Fibroblast of lung (primary cell): ENCODE measurements at regions not wholly inside any gene's neighbourhood (a gene's known extent, or its start where the extent isn't known, plus 50 kb on each side); places are given as distances from the start of the nearest gene placed in this dataset.

ENCODE experiments used
- CTCF ChIP-seq, 2 donors: IDR thresholded peaks in 1 of 2; conservative IDR thresholded peaks in 1 of 2; 1 replicate in 1 of 2; 2 replicates in 1 of 2; pipeline ENCODE4 v1.5.1; 2011 to 2012; ENCODE audit warnings: low read length in 2 of 2, control low read depth in 1 of 2, inconsistent platforms in 1 of 2, low read depth in 1 of 2, mild to moderate bottlenecking in 1 of 2
- EZH2 ChIP-seq: IDR thresholded peaks from 2 replicates; pipeline ENCODE4 v1.5.1; 2012; ENCODE audit warnings: low read length, control low read depth, mild to moderate bottlenecking; ENCODE audit errors: missing control alignments

DNA sequence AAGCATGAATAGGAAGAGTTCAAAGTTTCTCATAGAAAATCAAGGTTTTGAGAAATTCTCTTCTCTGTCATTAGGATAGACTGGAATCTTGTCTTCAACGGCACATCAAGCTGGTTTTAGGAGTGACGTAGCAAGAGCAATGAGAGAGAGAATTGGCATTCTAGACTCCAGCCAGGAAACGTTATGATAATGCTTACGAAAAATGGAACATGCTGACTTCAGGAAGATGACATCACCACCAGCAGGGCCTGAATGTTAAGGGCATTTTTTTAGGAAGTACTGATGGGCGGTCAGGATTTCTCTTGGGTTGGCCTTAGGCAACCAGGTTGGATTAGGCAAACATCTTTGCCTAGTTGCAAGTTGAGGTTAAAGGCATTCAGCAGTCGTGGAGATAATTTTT is 213.2 kb upstream of the CTBP2 start:
- TF ChIP-seq CTCF (conservative IDR thresholded peaks at IDR 0.05 in 1 of 2, IDR thresholded peaks at IDR 0.05 in 1 of 2; ENCODE audit: low read depth in 1 of 2, low read length in 2 of 2), result no peak
- TF ChIP-seq EZH2, result no peak
